Left hindlimb (tissue), 1 donor: ENCODE measurements at regions not wholly inside any gene's neighbourhood (a gene's known extent, or its start where the extent isn't known, plus 50 kb on each side); places are given as distances from the start of the nearest gene placed in this dataset.
"Not testable (repeated sequence)": the region's sequence is repeated elsewhere in the genome, so short reads cannot be mapped to it uniquely, and the experiment has no call there.

ENCODE experiments used
- DNase-seq: peaks from one replicate; pipeline ENCODE4 v3.0.0-alpha.2; 2018

GRCh38 chr16:31754998-31755615 is 118.5 kb upstream of the ZNF267 start:
- no peak for DNase-seq

DNA sequence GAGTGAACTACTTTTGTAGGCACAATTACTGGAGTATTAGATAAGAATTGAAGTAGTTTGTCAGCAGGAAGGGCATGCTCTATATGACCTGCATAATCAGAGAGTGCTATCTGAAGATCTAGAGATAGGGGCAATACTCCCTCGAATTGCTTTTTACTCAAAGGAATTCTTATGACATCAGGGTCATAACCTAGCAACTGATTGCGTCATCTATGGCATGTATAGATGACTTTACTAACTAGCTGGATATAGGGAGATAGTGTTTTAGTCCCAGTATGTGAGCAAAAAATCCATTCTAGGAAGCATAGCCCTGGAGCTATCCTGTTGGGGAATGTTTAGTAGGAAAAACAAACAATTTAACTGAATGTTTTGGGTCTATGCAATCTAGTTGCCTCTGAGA is 109.5 kb upstream of the ZNF267 start:
- no peak for DNase-seq

DNA sequence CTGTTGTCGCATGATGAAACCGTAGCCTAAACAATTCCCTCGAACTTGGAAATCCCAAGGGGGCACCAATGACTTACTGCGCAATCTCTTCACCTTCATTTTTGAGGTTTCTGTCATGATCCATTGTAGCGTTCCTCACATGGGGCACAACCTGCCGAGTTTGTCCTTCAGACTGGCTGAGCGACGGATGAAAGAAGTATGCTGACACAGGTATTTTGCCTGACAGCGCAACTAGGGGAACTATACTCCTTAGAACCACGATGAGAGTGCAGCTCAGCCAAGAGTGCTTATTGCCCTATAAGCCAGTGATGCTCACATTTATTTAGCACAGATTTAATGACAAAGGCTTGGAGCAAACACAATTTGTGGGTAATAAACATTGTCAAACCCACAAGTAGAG is 106.3 kb upstream of the ZNF267 start:
- no peak for DNase-seq

DNA sequence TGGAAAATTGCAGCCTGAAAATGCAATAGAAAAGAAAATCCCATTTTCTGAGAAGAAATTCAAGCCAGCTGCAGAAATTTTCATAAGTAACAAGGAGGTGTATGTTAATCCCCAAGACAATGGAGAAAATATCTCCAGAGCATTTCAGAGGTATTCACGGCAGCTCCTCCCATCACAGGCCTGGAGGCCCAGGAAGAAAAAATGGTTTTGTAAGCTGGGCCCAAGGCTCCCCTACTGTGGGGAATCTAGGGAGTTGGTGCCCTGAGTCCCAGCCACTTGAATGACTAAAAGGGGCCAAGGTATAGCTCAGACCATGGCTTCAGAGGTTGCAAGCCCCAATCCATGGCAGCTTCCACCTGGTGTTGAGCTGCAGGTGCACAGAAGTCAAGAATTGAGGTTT is 93.3 kb upstream of the ZNF267 start:
- DNase-seq, result no peak

- DNase-seq, result no peak
Measured at GRCh38 chr16:31785126-31785525, 88.5 kb upstream of the ZNF267 start.

- no peak for DNase-seq
Measured at GRCh38 chr16:31807086-31807485, 66.5 kb upstream of the ZNF267 start.

- no peak for DNase-seq
Measured at GRCh38 chr16:31810863-31811262, 62.7 kb upstream of the ZNF267 start.

- DNase-seq, result not testable (repeated sequence)
Measured at GRCh38 chr16:31816141-31816540, 57.5 kb upstream of the ZNF267 start.

- DNase-seq, result no peak
Measured at GRCh38 chr16:31819386-31819785, 54.2 kb upstream of the ZNF267 start.

- no peak for DNase-seq
Measured at GRCh38 chr16:31819948-31820347, 53.7 kb upstream of the ZNF267 start.
